Mesothelial cell of epicardium (in vitro differentiated cells): ENCODE measurements at regions not wholly inside any gene's neighbourhood (a gene's known extent, or its start where the extent isn't known, plus 50 kb on each side); places are given as distances from the start of the nearest gene placed in this dataset.

Source experiments
- DNase-seq, 2 experiments: peaks; one replicate each; pipeline ENCODE4 v3.0.0; 2021; ENCODE audit warnings: low spot score in 2 of 2; ENCODE audit not compliant: unreplicated experiment in 2 of 2
- H3K27ac Mint-ChIP-seq: 2 replicates; pipeline ENCODE4 v1.8.0; 2021; ENCODE audit warnings: mixed read lengths
- H3K27me3 Mint-ChIP-seq: 2 replicates; pipeline ENCODE4 v1.8.0; 2021; ENCODE audit warnings: low read depth, mixed read lengths
- H3K36me3 Mint-ChIP-seq: 2 replicates; pipeline ENCODE4 v1.8.0; 2021; ENCODE audit warnings: mixed read lengths
- H3K4me1 Mint-ChIP-seq: 2 replicates; pipeline ENCODE4 v1.8.0; 2021; ENCODE audit warnings: mixed read lengths
- H3K4me3 Mint-ChIP-seq: 2 replicates; pipeline ENCODE4 v1.8.0; 2021; ENCODE audit warnings: mild to moderate bottlenecking, moderate library complexity, mixed read lengths
- H3K9me3 Mint-ChIP-seq: 2 replicates; pipeline ENCODE4 v1.8.0; 2021; ENCODE audit warnings: mixed read lengths
- TF ChIP-seq, protein P1 (sequence below): fragments of 200-600 bp; sonication (generic); IDR thresholded peaks from one replicate; pipeline ENCODE4 v1.5.0; 2021; ENCODE audit warnings: antibody characterized with exemption; ENCODE audit not compliant: unreplicated experiment

DNA sequence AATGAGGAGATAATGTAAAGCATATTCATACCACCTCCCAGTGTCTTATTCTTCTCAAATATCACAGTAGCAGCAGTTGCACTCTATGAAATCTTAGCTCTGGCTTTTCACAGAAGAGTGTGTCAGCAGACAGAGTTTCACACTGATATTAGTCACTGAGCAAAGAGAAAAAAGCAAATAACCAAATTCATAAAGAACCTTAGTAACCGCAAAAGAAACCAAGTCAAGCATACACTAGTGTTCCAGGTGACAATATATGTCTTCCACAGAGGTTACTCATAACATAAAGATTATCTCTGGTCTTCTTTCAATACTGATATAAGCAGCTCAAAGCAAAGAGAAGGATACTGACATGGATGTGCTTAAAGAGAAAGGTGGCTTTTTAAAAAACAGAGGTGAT is 181.7 kb upstream of the EDNRA start:
- H3K27ac Mint-ChIP-seq: peak overlapping the region; percentile 3
- peaks cover 43% of the 10 kb centered on the region for H3K9me3 Mint-ChIP-seq
- H3K4me3 Mint-ChIP-seq: no peak overlapping the region
- TF ChIP-seq, protein P1, sequence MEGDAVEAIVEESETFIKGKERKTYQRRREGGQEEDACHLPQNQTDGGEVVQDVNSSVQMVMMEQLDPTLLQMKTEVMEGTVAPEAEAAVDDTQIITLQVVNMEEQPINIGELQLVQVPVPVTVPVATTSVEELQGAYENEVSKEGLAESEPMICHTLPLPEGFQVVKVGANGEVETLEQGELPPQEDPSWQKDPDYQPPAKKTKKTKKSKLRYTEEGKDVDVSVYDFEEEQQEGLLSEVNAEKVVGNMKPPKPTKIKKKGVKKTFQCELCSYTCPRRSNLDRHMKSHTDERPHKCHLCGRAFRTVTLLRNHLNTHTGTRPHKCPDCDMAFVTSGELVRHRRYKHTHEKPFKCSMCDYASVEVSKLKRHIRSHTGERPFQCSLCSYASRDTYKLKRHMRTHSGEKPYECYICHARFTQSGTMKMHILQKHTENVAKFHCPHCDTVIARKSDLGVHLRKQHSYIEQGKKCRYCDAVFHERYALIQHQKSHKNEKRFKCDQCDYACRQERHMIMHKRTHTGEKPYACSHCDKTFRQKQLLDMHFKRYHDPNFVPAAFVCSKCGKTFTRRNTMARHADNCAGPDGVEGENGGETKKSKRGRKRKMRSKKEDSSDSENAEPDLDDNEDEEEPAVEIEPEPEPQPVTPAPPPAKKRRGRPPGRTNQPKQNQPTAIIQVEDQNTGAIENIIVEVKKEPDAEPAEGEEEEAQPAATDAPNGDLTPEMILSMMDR: no peak
- peaks cover 19% of the 10 kb centered on the region for H3K4me1 Mint-ChIP-seq
- no peaks in the 10 kb centered on the region for H3K27me3 Mint-ChIP-seq
- H3K36me3 Mint-ChIP-seq: peaks cover 33% of the 10 kb centered on the region
- DNase-seq: no peak

DNA sequence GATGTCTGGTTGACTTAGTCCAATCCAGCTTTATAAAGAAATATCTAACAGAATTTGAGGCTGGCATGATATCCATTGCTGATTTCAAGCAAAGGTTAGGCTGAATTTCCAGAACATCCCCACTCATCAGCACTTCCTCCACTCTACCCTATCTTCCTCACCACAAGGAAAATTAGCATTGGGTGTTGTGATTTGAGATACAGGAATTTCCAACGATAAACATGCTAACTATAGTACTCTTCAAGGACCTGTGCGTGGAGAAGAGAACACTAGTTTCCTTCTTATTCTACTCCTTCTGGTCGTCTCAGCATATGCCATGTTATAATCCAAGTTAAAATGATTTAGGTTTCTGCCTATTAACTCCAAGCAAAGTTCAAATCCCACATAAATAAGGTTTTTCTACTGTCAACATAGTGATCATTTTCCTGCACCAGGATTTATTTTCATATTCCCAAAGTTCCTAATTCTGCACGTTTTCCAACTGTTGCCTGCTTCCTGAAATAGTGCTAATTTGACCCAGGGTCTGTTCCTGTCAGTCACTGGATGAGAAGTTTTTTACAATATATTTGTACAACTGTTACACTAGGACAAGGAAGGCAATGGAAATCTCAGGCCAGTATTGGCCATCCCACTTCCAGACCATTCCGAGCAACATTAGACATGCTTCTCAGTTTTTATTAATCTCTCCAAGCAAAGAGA is 177.6 kb upstream of the EDNRA start:
- Mint-ChIP-seq H3K4me1 (peaks cover 25% of the 10 kb centered on the region), H3K27ac (peak overlapping the region; percentile 76)

DNA sequence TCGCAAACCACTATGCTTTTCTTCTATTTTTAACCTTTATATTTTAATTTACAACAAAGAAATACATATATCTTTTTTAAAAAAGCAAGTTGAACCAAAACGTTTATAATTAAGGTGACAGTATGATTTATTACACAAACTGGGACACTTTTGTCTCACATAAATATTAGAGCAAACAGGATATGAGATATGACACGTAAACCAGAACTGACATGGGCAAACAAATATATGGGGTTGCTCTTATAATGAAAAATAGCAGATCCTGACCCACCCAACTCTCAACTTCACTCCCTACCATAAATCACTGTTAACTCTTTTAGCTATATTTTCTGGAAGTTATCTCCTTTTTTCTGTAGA is 177.0 kb upstream of the EDNRA start:
- H3K9me3 Mint-ChIP-seq: peaks cover 14% of the 10 kb centered on the region
- peaks cover 28% of the 10 kb centered on the region for H3K4me1 Mint-ChIP-seq
- H3K27me3 Mint-ChIP-seq: no peaks in the 10 kb centered on the region
- DNase-seq: no peak
- no peak overlapping the region for H3K4me3 Mint-ChIP-seq
- no peak overlapping the region for H3K27ac Mint-ChIP-seq
- TF ChIP-seq, protein P1: no peak
- H3K36me3 Mint-ChIP-seq: peaks cover 16% of the 10 kb centered on the region

More for the DNA sequence above, 177.6 kb upstream of the EDNRA start:
- H3K36me3 Mint-ChIP-seq: peaks cover 14% of the 10 kb centered on the region
- H3K27me3 Mint-ChIP-seq: no peaks in the 10 kb centered on the region
- no peak overlapping the region for H3K4me3 Mint-ChIP-seq
- TF ChIP-seq, protein P1: no peak
- DNase-seq: no peak
- H3K9me3 Mint-ChIP-seq: peaks cover 14% of the 10 kb centered on the region

DNA sequence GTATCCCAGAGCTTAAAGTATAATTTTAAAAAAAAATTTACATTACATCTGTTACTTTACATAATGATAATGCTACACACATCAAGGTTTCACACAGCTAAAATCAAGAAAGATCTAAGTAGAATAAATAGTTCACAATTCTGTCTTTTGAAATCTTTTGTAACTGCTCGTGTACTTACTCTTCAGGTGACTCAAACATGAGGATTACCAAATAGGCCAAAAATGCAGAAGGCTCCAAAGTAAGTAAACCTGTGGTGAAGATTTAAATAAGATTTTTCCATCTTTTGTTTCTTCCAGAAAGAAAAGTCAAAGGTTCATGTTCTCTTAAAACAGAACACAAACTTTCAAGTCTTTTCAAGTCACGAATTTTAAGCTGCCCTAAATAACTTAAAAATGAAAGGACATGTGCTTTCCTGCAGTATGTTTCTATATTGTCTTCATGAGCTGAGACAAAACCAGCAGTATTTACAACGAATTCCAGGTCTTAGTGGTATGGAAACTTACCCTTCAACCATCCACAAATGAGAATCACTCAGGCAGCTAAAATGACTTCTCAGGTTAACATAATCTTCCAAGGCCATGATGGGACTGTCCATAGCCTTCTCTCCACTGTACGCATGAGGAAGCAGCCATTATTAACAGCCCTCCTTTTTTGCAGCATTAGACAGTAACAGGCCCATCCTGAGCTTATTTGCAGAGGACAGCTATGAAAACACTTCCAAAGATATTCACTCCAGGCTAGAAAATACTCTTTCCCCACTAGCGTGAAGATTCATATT is 172.8 kb upstream of the EDNRA start:
- H3K27me3 Mint-ChIP-seq: no peaks in the 10 kb centered on the region
- H3K4me1 Mint-ChIP-seq: peaks cover 42% of the 10 kb centered on the region
- H3K9me3 Mint-ChIP-seq: peaks cover 10% of the 10 kb centered on the region
- H3K4me3 Mint-ChIP-seq: no peak overlapping the region
- H3K36me3 Mint-ChIP-seq: peaks cover 18% of the 10 kb centered on the region
- no peak for DNase-seq
- TF ChIP-seq, protein P1: no peak
- no peak overlapping the region for H3K27ac Mint-ChIP-seq

DNA sequence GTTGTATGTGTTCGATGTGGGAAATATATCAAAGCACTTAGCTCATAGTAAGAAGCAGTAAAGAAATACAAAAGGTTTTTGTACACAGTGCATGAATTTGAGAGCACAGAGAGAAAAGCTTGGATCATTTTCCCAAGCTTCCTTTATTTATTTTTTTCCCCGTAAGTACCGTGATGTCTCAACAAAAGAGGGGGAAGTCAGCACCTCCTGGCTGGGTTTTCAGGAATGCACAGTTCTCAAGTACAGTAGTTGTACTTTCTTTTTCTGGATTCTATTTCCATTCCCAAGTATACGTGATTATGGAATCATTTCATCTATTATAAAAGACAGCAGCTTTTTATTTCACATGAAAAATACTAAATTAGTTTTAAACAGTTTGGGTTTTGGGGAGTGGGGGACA is 171.5 kb upstream of the EDNRA start:
- TF ChIP-seq, protein P1: no peak
- peaks cover 45% of the 10 kb centered on the region for H3K4me1 Mint-ChIP-seq
- no peaks in the 10 kb centered on the region for H3K27me3 Mint-ChIP-seq

More for the DNA sequence above, 171.5 kb upstream of the EDNRA start:
- no peak for DNase-seq
- no peak overlapping the region for H3K4me3 Mint-ChIP-seq
- H3K9me3 Mint-ChIP-seq: peaks cover 10% of the 10 kb centered on the region
- H3K27ac Mint-ChIP-seq: no peak overlapping the region
- H3K36me3 Mint-ChIP-seq: peaks cover 18% of the 10 kb centered on the region
